Fibroblast of the aortic adventitia (primary cell): ENCODE measurements at regions not wholly inside any gene's neighbourhood (a gene's known extent, or its start where the extent isn't known, plus 50 kb on each side); places are given as distances from the start of the nearest gene placed in this dataset.

ENCODE experiments used
- DNase-seq: peaks from one replicate; pipeline ENCODE4 v3.0.0-alpha.2; 2010; ENCODE audit warnings: low read depth
- H3K4me3 ChIP-seq: 2 replicates; pipeline ENCODE4 v1.5.1; 2011; ENCODE audit warnings: low read depth, mild to moderate bottlenecking, control low read depth, low read length, moderate library complexity
- CTCF ChIP-seq: IDR thresholded peaks from 2 replicates; pipeline ENCODE4 v1.5.1; 2011; ENCODE audit warnings: mild to moderate bottlenecking, low read length, control low read depth, inconsistent platforms; ENCODE audit not compliant: insufficient read depth

GRCh38 chr3:95588473-95588872, 1225.9 kb upstream of the EPHA6 start:
- no peak for TF ChIP-seq CTCF
- DNase-seq, result no peak
- no peak overlapping the region for H3K4me3 ChIP-seq

GRCh38 chr3:95595416-95596075, 1218.8 kb upstream of the EPHA6 start:
- no peak for TF ChIP-seq CTCF
- DNase-seq, result no peak

GRCh38 chr3:95607926-95608325, 1206.5 kb upstream of the EPHA6 start:
- no peak overlapping the region for H3K4me3 ChIP-seq
- no peak for DNase-seq
- TF ChIP-seq CTCF, result no peak

More at GRCh38 chr3:95595416-95596075, 1218.8 kb upstream of the EPHA6 start:
- H3K4me3 ChIP-seq, result no peak overlapping the region

- no peak overlapping the region for H3K4me3 ChIP-seq
- DNase-seq, result no peak
- no peak for TF ChIP-seq CTCF
Measured at GRCh38 chr3:95609411-95609810, 1205.0 kb upstream of the EPHA6 start.

GRCh38 chr3:95612611-95613010, 1201.8 kb upstream of the EPHA6 start:
- no peak for TF ChIP-seq CTCF
- no peak for DNase-seq
- no peak overlapping the region for H3K4me3 ChIP-seq

- no peak for TF ChIP-seq CTCF
- DNase-seq, result no peak
- no peak overlapping the region for H3K4me3 ChIP-seq
Measured at GRCh38 chr3:95613993-95614392, 1200.4 kb upstream of the EPHA6 start.
